ENCODE measurements at regions not wholly inside any gene's neighbourhood (a gene's known extent, or its start where the extent isn't known, plus 50 kb on each side); places are given as distances from the start of the nearest gene placed in this dataset.

- no peaks in the 10 kb centered on the region for H3K79me2 ChIP-seq (replicated peaks; ENCODE audit: insufficient read depth, low read length)
- no peak overlapping the region for H2AFZ ChIP-seq (ENCODE audit: low read depth, low read length)
- no peaks in the 10 kb centered on the region for H3K9me3 ChIP-seq (ENCODE audit: low read length)
- TF ChIP-seq RAD21 (conservative IDR thresholded peaks at IDR 0.05), result no peak
- no peak for TF ChIP-seq MXI1 (conservative IDR thresholded peaks at IDR 0.05; ENCODE audit: poor library complexity, severe bottlenecking)
- TF ChIP-seq CTCF (IDR thresholded peaks at IDR 0.05; ENCODE audit: poor library complexity, severe bottlenecking), result no peak
- TF ChIP-seq TAF1 (IDR thresholded peaks at IDR 0.05; ENCODE audit: low read depth), result no peak
- TF ChIP-seq POLR2AphosphoS5 (IDR thresholded peaks at IDR 0.05), result no peak
- TF ChIP-seq SMC3 (conservative IDR thresholded peaks at IDR 0.05; ENCODE audit: poor library complexity), result no peak
- TF ChIP-seq, protein P1, sequence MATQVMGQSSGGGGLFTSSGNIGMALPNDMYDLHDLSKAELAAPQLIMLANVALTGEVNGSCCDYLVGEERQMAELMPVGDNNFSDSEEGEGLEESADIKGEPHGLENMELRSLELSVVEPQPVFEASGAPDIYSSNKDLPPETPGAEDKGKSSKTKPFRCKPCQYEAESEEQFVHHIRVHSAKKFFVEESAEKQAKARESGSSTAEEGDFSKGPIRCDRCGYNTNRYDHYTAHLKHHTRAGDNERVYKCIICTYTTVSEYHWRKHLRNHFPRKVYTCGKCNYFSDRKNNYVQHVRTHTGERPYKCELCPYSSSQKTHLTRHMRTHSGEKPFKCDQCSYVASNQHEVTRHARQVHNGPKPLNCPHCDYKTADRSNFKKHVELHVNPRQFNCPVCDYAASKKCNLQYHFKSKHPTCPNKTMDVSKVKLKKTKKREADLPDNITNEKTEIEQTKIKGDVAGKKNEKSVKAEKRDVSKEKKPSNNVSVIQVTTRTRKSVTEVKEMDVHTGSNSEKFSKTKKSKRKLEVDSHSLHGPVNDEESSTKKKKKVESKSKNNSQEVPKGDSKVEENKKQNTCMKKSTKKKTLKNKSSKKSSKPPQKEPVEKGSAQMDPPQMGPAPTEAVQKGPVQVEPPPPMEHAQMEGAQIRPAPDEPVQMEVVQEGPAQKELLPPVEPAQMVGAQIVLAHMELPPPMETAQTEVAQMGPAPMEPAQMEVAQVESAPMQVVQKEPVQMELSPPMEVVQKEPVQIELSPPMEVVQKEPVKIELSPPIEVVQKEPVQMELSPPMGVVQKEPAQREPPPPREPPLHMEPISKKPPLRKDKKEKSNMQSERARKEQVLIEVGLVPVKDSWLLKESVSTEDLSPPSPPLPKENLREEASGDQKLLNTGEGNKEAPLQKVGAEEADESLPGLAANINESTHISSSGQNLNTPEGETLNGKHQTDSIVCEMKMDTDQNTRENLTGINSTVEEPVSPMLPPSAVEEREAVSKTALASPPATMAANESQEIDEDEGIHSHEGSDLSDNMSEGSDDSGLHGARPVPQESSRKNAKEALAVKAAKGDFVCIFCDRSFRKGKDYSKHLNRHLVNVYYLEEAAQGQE (IDR thresholded peaks at IDR 0.05; ENCODE audit: borderline replicate concordance), result no peak
- no peak for TF ChIP-seq EP300 (conservative IDR thresholded peaks at IDR 0.05; ENCODE audit: poor library complexity, severe bottlenecking)
- TF ChIP-seq EZH2 (IDR thresholded peaks at IDR 0.05; ENCODE audit: borderline replicate concordance, insufficient read depth, low read length, poor library complexity, severe bottlenecking), result no peak
- no peak overlapping the region for H3K27ac ChIP-seq (ENCODE audit: low read length)
- no peaks in the 10 kb centered on the region for H4K20me1 ChIP-seq (ENCODE audit: insufficient read depth)
- H3K4me2 ChIP-seq (ENCODE audit: low read length), result no peak overlapping the region
- H3K4me3 ChIP-seq (ENCODE audit: low read length), result no peak overlapping the region
- H3K36me3 ChIP-seq (ENCODE audit: insufficient read depth, low read length), result no peaks in the 10 kb centered on the region
- H3K27me3 ChIP-seq (ENCODE audit: insufficient read depth, low read depth, low read length), result no peaks in the 10 kb centered on the region
- H3K9ac ChIP-seq (ENCODE audit: low read length), result no peak overlapping the region
- no peaks in the 10 kb centered on the region for H3K9me2 ChIP-seq (ENCODE audit: insufficient read depth, low read length)
- H3F3A ChIP-seq (ENCODE audit: insufficient read depth, low read length, poor library complexity, severe bottlenecking), result no peaks in the 10 kb centered on the region
Observed at GRCh38 chrX:69280933-69281332, 115.7 kb upstream of the PJA1 start.

DNA sequence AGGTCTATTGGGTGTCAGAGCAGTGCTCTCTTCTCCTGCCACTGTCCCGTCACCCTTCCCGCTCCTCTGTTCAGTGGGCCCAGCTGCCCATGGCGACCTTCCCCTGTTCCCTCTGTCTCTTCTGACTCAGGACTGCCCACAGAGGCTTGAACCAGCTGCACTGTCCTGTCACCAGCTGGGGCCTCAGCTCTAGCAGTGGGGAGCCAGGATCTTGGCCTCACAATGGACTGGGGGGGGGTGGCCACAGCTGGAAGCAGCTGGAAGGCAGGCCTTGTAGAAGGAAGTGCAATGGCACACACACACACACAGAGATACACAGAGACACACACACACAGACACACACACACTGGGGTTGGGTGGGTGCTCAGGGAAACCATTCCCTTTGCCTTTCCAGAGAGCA lies 114.0 kb upstream of the PJA1 start:
- no peak for TF ChIP-seq TAF1 (IDR thresholded peaks at IDR 0.05; ENCODE audit: low read depth)
- no peak for TF ChIP-seq MXI1 (conservative IDR thresholded peaks at IDR 0.05; ENCODE audit: poor library complexity, severe bottlenecking)
- TF ChIP-seq, protein P1 (IDR thresholded peaks at IDR 0.05; ENCODE audit: borderline replicate concordance), result no peak
- no peak for TF ChIP-seq POLR2AphosphoS5 (IDR thresholded peaks at IDR 0.05)
- no peak for TF ChIP-seq RAD21 (conservative IDR thresholded peaks at IDR 0.05)
- no peak for TF ChIP-seq CTCF (IDR thresholded peaks at IDR 0.05; ENCODE audit: poor library complexity, severe bottlenecking)
- no peak for TF ChIP-seq SMC3 (conservative IDR thresholded peaks at IDR 0.05; ENCODE audit: poor library complexity)
- no peak for TF ChIP-seq EZH2 (IDR thresholded peaks at IDR 0.05; ENCODE audit: borderline replicate concordance, insufficient read depth, low read length, poor library complexity, severe bottlenecking)
- TF ChIP-seq EP300 (conservative IDR thresholded peaks at IDR 0.05; ENCODE audit: poor library complexity, severe bottlenecking), result no peak
- Histone ChIP-seq H3K9me3 (ENCODE audit: low read length) (no peaks in the 10 kb centered on the region), H2AFZ (ENCODE audit: low read depth, low read length) (no peak overlapping the region), H3K9ac (ENCODE audit: low read length) (no peak overlapping the region), H4K20me1 (ENCODE audit: insufficient read depth) (no peaks in the 10 kb centered on the region), H3K27me3 (ENCODE audit: insufficient read depth, low read depth, low read length) (no peaks in the 10 kb centered on the region), H3K4me2 (ENCODE audit: low read length) (no peak overlapping the region), H3K79me2 (replicated peaks; ENCODE audit: insufficient read depth, low read length) (no peaks in the 10 kb centered on the region), H3K36me3 (ENCODE audit: insufficient read depth, low read length) (no peaks in the 10 kb centered on the region), H3F3A (ENCODE audit: insufficient read depth, low read length, poor library complexity, severe bottlenecking) (no peaks in the 10 kb centered on the region), H3K9me2 (ENCODE audit: insufficient read depth, low read length) (no peaks in the 10 kb centered on the region), H3K4me3 (ENCODE audit: low read length) (no peak overlapping the region), H3K27ac (ENCODE audit: low read length) (no peak overlapping the region)
